Suprapubic skin (tissue), 4 donors: ENCODE measurements at regions not wholly inside any gene's neighbourhood (a gene's known extent, or its start where the extent isn't known, plus 50 kb on each side); places are given as distances from the start of the nearest gene placed in this dataset.
"Not testable (repeated sequence)": the region's sequence is repeated elsewhere in the genome, so short reads cannot be mapped to it uniquely, and the experiment has no call there.

Experiments
- DNase-seq, 2 donors: peaks; one replicate each; pipeline ENCODE4 v3.0.0-alpha.2; 2019; ENCODE audit warnings: low spot score in 2 of 2
- H3K27ac ChIP-seq: fragments of 200-600 bp; sonication (generic); one replicate; pipeline ENCODE4 v1.5.1; 2019
- H3K27me3 ChIP-seq: fragments of 200-600 bp; sonication (generic); one replicate; pipeline ENCODE4 v1.5.1; 2019
- H3K36me3 ChIP-seq: fragments of 200-600 bp; sonication (generic); one replicate; pipeline ENCODE4 v1.5.1; 2019
- H3K4me1 ChIP-seq: fragments of 200-600 bp; sonication (generic); one replicate; pipeline ENCODE4 v1.5.1; 2019
- H3K4me3 ChIP-seq: fragments of 200-600 bp; sonication (generic); one replicate; pipeline ENCODE4 v1.5.1; 2019; ENCODE audit warnings: mild to moderate bottlenecking
- H3K9me3 ChIP-seq: fragments of 200-600 bp; sonication (generic); one replicate; pipeline ENCODE4 v1.5.1; 2019
- CTCF ChIP-seq, 2 donors: fragments of 200-600 bp in 1 of 2; fragments of 450-650 bp in 1 of 2; sonication (generic) in 1 of 2; IDR thresholded peaks; one replicate each; pipeline ENCODE4 v1.5.1; 2016 to 2019; ENCODE audit warnings: antibody characterized with exemption in 2 of 2, mild to moderate bottlenecking in 1 of 2, moderate library complexity in 1 of 2
- EP300 ChIP-seq: sonication (generic); formaldehyde crosslinking; IDR thresholded peaks from one replicate; pipeline ENCODE4 v1.6.1; 2017; ENCODE audit warnings: antibody characterized with exemption
- POLR2A ChIP-seq, 2 donors: fragments of 450-650 bp; IDR thresholded peaks; one replicate each; pipeline ENCODE4 v1.6.1; 2017; ENCODE audit warnings: antibody characterized with exemption in 2 of 2, mild to moderate bottlenecking in 2 of 2, moderate library complexity in 2 of 2
- POLR2AphosphoS5 ChIP-seq, 3 donors: sonication (generic); formaldehyde crosslinking; IDR thresholded peaks; one replicate each; pipeline ENCODE4 v1.6.1; 2017; ENCODE audit warnings: antibody characterized with exemption in 3 of 3
- WGBS: methylation state at CpG from one replicate; pipeline ENCODE4 v1.1.5; 2018; 5-methylcytosine and 5-hydroxymethylcytosine counted together

DNA sequence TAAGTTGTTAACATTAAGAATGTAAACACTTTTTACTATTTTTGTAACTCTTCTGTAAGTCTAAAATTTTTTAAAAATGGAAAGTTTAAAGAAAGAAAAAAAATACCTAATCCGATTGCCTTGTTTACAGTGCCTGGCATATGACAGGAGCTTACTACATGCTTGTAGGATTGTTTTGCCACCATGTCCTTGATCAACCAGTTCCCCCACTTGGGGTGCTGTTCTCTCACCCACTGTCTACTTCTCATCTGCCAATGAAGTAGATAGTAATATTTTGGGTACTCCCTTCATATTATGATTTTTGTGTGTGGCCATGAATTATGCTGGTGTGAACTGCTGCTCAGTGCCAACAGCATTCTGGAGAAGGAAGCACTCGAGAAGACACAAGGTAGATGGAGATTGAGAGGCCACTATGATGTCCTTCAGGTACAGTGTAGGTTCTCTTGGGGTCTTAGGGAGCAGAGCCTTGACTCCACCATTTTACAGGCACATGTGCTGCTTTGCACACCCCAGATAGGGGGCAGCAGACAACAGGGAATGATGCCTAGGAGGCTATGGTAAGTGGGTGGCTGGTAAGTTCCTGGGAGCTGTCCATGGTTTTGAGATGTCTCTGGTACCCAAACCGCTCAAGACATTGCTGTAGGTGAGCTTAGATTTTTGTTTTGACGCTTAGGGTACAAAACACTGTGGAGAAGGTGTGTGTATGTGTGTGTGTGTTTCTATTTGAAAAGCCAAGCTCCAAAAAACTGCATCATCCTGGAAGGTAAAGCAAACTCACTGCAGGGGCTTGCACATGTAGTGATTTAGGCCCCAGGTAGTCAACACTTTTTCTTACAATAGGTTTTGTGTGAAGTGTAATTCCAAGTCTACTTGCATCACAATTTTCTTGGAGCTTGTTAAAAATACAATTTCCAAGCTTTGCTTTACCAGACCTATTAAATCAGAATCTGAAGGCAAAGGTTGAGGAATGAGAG, 494.5 kb upstream of the LARGE1 start:
- DNase-seq = no peak
- 33% methylated on average over 4 of the region's 4 CpGs for whole genome bisulfite sequencing
- H3K4me1 ChIP-seq = no peaks in the 10 kb centered on the region
- TF ChIP-seq CTCF (IDR thresholded peaks at IDR 0.05) (peak in 1 of 2 donors; percentile 58), POLR2A (IDR thresholded peaks at IDR 0.05) (no peak)
- no peaks in the 10 kb centered on the region for H3K9me3 ChIP-seq
- H3K4me3 ChIP-seq = no peak overlapping the region
- no peaks in the 10 kb centered on the region for H3K36me3 ChIP-seq
- H3K27me3 ChIP-seq = peaks cover 2% of the 10 kb centered on the region
- no peak overlapping the region for H3K27ac ChIP-seq

DNA sequence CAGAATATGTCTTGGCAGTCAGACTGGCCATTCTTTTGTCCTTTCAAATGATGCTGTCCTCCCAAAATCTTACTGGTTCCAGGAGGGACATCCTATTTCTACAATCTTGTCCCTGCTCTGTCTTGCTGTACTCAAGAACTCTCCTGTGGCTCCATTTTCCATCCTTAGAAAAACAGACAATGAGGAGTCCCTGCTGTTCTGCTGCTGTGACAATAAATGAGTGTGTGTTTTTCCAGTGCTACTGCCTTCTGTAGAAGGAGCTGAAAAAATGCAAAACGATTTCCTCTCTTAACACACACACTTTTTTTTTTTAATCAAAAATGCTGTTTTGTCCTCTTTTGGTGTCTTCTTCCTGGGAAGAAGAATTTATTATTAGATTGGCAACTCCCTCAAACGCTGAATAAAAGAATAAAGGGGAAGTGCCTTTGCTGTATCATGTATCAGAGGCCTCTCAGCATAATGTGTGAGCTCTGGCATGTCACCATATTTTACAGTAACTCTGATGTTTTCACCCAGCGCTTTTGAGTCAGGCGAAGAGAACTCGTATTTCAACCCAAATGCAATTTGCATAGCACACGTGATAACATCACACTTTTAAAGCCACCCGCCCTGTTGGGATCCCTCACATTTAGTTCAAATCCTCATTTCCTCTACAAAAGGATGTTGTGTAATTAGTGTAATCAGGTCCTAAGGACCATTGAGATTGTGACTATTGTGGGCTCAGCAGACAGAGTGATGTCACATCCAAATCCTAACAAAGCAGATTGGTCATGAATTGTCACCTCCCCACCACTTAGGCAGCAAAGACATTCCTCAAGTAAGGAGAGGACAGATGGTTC, 496.0 kb upstream of the LARGE1 start:
- WGBS = 43% methylated on average over 7 of the region's 7 CpGs
- H3K9me3 ChIP-seq = no peaks in the 10 kb centered on the region
- no peak overlapping the region for H3K27ac ChIP-seq
- no peak for TF ChIP-seq POLR2AphosphoS5 (IDR thresholded peaks at IDR 0.05)
- no peak for TF ChIP-seq CTCF (IDR thresholded peaks at IDR 0.05)
- no peak for TF ChIP-seq EP300
- TF ChIP-seq POLR2A (IDR thresholded peaks at IDR 0.05) = no peak
- no peak overlapping the region for H3K4me3 ChIP-seq
- no peaks in the 10 kb centered on the region for H3K4me1 ChIP-seq
- no peaks in the 10 kb centered on the region for H3K36me3 ChIP-seq
- no peaks in the 10 kb centered on the region for H3K27me3 ChIP-seq
- DNase-seq = no peak

DNA sequence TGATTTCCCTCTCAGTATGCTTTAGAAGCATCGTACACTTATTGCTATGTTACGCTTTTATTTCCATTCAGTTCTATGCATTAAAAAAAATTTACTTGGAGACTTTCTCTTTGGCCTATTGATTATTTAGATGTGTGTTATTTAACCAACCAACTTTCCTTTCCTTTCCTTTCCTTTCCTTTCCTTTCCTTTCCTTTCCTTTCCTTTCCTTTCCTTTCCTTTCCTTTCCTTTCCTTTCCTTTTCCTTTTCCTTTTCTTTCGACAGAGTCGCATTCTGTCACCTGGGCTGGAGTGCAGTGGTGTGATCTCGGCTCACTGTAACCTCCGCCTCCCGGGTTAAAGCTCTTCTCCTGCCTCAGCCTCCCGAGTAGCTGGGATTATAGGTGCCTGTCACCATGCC, 502.7 kb upstream of the LARGE1 start:
- 86% methylated on average over 8 of the region's 8 CpGs for WGBS

DNA sequence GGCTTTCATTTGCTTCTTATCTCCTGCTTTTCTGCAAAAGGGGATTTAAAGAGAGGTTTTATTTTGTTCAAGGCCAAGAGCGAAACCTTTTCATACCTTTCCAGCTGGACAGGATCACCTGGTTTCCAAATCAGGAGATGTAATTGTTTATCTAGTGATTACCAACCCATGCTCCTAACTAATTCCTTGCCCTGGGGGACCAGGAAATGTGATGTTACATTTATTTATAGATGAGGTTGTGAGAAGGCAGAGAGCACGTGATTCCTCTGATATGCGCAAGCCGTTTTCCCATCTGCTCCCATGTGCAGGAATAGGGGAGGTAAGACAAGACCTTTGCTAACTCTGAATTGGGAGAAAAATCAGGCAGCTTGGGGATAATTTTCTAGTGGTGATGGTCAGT, 507.2 kb upstream of the LARGE1 start:
- WGBS = 49% methylated on average over 4 of the region's 4 CpGs
- H3K27me3 ChIP-seq = peaks cover 2% of the 10 kb centered on the region
- no peak overlapping the region for H3K4me3 ChIP-seq
- H3K4me1 ChIP-seq = peaks cover 3% of the 10 kb centered on the region
- DNase-seq = no peak
- H3K9me3 ChIP-seq = no peaks in the 10 kb centered on the region
- no peak overlapping the region for H3K27ac ChIP-seq
- H3K36me3 ChIP-seq = no peaks in the 10 kb centered on the region
- no peak for TF ChIP-seq POLR2AphosphoS5 (IDR thresholded peaks at IDR 0.05)

More for the DNA sequence above, 502.7 kb upstream of the LARGE1 start:
- not testable (repeated sequence) for H3K27ac ChIP-seq, H3K36me3 ChIP-seq, H3K27me3 ChIP-seq, DNase-seq, H3K4me3 ChIP-seq, H3K9me3 ChIP-seq, H3K4me1 ChIP-seq

GRCh38 chr22:34427841-34428240, 507.6 kb upstream of the LARGE1 start:
- no peak for TF ChIP-seq POLR2AphosphoS5 (IDR thresholded peaks at IDR 0.05)
- no peak for TF ChIP-seq POLR2A (IDR thresholded peaks at IDR 0.05)
- TF ChIP-seq CTCF (IDR thresholded peaks at IDR 0.05) = no peak
- TF ChIP-seq EP300 = no peak
- Histone ChIP-seq H3K9me3 (no peaks in the 10 kb centered on the region), H3K27ac (no peak overlapping the region), H3K4me3 (no peak overlapping the region), H3K36me3 (no peaks in the 10 kb centered on the region), H3K4me1 (peaks cover 3% of the 10 kb centered on the region), H3K27me3 (peaks cover 2% of the 10 kb centered on the region)
- no peak for DNase-seq
- WGBS = 43% methylated on average over 1 of the region's 1 CpG

GRCh38 chr22:34429314-34429713, 509.0 kb upstream of the LARGE1 start:
- no peaks in the 10 kb centered on the region for H3K36me3 ChIP-seq
- TF ChIP-seq CTCF (IDR thresholded peaks at IDR 0.05) (no peak), EP300 (no peak), POLR2AphosphoS5 (IDR thresholded peaks at IDR 0.05) (no peak)
- no peaks in the 10 kb centered on the region for H3K9me3 ChIP-seq
- no peak overlapping the region for H3K27ac ChIP-seq
- no peak overlapping the region for H3K4me3 ChIP-seq
- H3K4me1 ChIP-seq = peaks cover 3% of the 10 kb centered on the region
- DNase-seq = no peak
- H3K27me3 ChIP-seq = peaks cover 2% of the 10 kb centered on the region
- WGBS = 74% methylated on average over 5 of the region's 5 CpGs
